ENCODE measurements at regions not wholly inside any gene's neighbourhood (a gene's known extent, or its start where the extent isn't known, plus 50 kb on each side); places are given as distances from the start of the nearest gene placed in this dataset.
A peak's percentile ranks its signal among the peaks of the same experiment; 100 is the strongest.

DNA sequence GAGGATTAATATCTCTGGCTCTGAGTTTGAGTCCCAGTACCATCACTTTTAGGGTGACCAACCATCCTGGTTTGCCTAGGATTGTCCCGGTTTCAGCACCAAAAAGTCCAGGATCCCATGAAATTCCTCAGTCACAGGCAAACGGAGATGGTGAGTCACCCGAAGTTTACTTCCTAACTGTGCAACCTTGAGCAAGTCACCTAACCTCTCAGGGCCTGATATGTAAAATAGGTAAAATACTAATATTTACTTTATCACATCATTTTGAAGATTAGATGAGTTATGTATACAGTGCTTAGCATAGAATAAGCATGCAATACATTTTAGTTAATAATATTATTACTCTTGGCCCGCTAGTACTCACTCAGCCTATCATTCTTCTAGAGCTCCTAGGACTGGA lies 91.1 kb upstream of the KCNMB2 start:
- no peak for DNase-seq (ENCODE audit: low read depth)
- no peak overlapping the region for H3K4me3 ChIP-seq (ENCODE audit: low read depth, low read length)
- TF ChIP-seq, protein P1, sequence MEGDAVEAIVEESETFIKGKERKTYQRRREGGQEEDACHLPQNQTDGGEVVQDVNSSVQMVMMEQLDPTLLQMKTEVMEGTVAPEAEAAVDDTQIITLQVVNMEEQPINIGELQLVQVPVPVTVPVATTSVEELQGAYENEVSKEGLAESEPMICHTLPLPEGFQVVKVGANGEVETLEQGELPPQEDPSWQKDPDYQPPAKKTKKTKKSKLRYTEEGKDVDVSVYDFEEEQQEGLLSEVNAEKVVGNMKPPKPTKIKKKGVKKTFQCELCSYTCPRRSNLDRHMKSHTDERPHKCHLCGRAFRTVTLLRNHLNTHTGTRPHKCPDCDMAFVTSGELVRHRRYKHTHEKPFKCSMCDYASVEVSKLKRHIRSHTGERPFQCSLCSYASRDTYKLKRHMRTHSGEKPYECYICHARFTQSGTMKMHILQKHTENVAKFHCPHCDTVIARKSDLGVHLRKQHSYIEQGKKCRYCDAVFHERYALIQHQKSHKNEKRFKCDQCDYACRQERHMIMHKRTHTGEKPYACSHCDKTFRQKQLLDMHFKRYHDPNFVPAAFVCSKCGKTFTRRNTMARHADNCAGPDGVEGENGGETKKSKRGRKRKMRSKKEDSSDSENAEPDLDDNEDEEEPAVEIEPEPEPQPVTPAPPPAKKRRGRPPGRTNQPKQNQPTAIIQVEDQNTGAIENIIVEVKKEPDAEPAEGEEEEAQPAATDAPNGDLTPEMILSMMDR (conservative IDR thresholded peaks at IDR 0.05; ENCODE audit: low read depth, low read length) = no peak

DNA sequence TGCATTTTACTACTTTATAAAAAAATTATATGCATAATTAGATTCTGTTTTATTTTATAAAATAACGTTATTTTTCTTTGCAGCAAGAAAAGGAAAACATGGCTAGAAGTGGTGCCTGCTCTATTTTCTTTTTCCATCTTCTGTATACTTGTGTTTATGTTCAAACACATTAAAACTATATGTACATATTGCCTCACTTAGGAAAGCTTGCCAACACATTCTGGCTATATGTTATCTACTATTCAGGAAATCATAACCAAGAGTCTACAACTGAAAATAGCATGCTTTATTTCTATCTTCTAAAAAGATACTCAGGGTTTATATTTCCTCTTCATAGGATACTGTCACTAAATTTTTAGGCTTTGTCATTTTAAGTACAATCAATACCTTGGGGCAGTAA lies 90.2 kb upstream of the KCNMB2 start:
- TF ChIP-seq, protein P1 (conservative IDR thresholded peaks at IDR 0.05; ENCODE audit: low read depth, low read length) = no peak
- no peak overlapping the region for H3K4me3 ChIP-seq (ENCODE audit: low read depth, low read length)
- DNase-seq (ENCODE audit: low read depth) = no peak

DNA sequence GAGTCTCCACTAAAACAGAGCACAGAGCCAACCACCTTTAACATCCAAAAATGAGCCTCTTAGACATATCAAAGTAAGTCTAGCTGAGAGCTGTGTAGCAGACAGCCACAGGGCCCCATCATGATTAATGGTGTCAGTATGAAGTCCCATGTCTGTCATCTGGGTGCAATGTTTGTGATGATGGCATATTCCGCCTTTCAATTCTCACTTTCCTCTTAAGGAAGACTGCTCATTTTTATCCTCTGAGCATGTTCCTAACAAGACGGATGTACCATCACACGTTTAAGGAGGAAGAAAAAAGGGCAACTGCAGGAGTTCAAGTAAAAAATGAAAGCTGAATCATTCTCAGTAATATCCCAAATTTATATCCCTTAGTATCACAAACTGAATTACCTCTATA lies 85.8 kb upstream of the KCNMB2 start:
- TF ChIP-seq, protein P1 (conservative IDR thresholded peaks at IDR 0.05; ENCODE audit: low read depth, low read length) = no peak
- H3K4me3 ChIP-seq (ENCODE audit: low read depth, low read length) = no peak overlapping the region
- DNase-seq (ENCODE audit: low read depth) = no peak

DNA sequence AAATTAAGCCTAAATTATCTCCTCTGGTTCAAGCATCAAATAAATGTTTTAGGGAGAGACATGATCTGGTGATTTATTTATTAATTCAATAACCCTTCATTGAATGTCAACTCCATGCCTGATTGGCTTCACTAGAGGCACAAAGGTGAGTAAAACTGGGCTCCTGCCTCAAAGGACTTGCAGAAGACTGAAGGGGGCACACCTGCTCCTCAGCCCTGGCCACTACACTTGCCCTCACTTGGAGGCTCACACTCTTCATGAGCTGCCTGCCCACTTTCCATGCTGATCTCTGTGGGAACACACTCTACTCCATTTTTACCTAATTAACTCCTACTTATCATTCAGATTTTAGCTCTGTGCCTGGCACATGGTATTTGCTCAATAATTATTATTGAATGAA lies 84.4 kb upstream of the KCNMB2 start:
- DNase-seq (ENCODE audit: low read depth) = no peak
- TF ChIP-seq, protein P1 (conservative IDR thresholded peaks at IDR 0.05; ENCODE audit: low read depth, low read length) = no peak
- H3K4me3 ChIP-seq (ENCODE audit: low read depth, low read length) = no peak overlapping the region

DNA sequence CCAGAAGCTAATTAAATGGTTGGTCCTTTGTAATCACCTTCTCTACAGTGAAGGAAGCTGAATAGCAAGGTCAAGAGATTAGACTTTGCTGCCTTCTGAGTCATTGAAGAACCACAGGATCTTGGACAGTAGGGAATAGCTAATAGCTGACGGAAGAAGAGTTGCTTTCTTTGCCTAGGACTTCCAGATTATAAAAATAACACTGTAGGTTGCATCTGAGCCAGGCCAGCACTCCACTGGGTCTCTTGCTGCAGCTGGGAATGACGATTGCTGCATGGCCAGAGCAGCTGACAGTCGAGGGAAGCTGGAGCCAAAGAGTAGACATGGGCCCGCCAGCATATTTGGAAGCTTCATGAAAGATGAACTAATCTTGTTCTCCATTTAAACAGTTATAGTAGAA lies 81.5 kb upstream of the KCNMB2 start:
- peak; percentile 71 for DNase-seq (ENCODE audit: low read depth)
- no peak overlapping the region for H3K4me3 ChIP-seq (ENCODE audit: low read depth, low read length)
- TF ChIP-seq, protein P1 (conservative IDR thresholded peaks at IDR 0.05; ENCODE audit: low read depth, low read length) = no peak

DNA sequence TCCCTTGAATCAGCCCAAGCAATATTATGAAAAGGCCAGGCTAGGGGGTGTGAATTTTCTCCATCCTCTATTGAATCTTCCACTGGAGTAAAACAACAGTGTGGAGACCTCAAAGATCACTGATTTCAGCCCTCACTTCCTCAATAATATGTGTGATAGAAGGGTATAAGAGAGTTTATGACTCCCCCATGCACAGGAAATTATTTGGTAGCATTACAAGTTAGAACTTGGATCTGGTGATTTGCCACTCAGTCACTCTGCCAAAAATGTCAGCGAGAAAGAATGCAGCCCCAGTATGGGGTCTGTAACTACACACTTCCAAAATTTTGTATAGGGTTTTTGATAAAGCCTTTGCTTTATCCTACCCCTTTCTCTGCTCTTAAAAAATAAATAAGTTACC lies 81.0 kb upstream of the KCNMB2 start:
- peak; percentile 18 for DNase-seq (ENCODE audit: low read depth)
- TF ChIP-seq, protein P1 (conservative IDR thresholded peaks at IDR 0.05; ENCODE audit: low read depth, low read length) = no peak

DNA sequence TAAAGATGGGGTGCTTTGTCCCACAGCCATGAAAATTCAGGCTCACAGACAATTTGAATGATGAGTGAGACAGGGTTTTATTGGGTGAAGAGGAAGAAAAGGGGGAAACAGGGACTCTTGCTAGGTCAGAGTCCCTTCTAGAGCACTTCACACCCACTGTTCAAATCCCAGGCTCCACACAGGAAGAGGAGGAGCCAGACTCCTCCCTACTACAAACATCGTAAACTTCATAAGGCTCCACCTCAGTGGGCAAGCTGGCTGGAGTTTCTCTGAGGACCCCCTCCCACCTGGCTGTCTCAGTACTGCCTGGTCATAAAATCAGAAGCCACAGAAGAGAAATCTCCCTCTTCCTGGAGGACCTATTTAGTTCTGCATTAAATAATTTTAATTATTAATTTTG lies 80.3 kb upstream of the KCNMB2 start:
- no peak for DNase-seq (ENCODE audit: low read depth)
- TF ChIP-seq, protein P1 (conservative IDR thresholded peaks at IDR 0.05; ENCODE audit: low read depth, low read length) = no peak
- no peak overlapping the region for H3K4me3 ChIP-seq (ENCODE audit: low read depth, low read length)

More for the DNA sequence above, 81.0 kb upstream of the KCNMB2 start:
- no peak overlapping the region for H3K4me3 ChIP-seq (ENCODE audit: low read depth, low read length)

All from choroid plexus epithelial cell (primary cell).